Activated T-helper 1 cell treated with anti-CD3 and anti-CD28 coated beads, Interleukin-12 subunit alpha, Interleukin-12 subunit beta, Interleukin-2, Interleukin-4 antibody, amounts not matched to agents 30 ng/mL and 10 ng/mL and 1 ng/mL, durations not matched to agents 14 hours and 24 hours and 36 hours (primary cell): ENCODE measurements at regions not wholly inside any gene's neighbourhood (a gene's known extent, or its start where the extent isn't known, plus 50 kb on each side); places are given as distances from the start of the nearest gene placed in this dataset.
"Not testable (repeated sequence)": the region's sequence is repeated elsewhere in the genome, so short reads cannot be mapped to it uniquely, and the experiment has no call there.

Experiments
- DNase-seq: peaks from one replicate; pipeline ENCODE4 v3.0.0; 2021; ENCODE audit warnings: low spot score
- H3K27ac Mint-ChIP-seq: one replicate; pipeline ENCODE4 v1.8.0; 2021; ENCODE audit warnings: mild to moderate bottlenecking, mixed read lengths
- H3K27me3 Mint-ChIP-seq: one replicate; pipeline ENCODE4 v1.8.0; 2022; ENCODE audit warnings: mild to moderate bottlenecking, moderate library complexity, mixed read lengths; ENCODE audit not compliant: insufficient read depth
- H3K36me3 Mint-ChIP-seq: one replicate; pipeline ENCODE4 v1.8.0; 2021; ENCODE audit warnings: low read depth, mixed read lengths
- H3K4me1 Mint-ChIP-seq: one replicate; pipeline ENCODE4 v1.8.0; 2021; ENCODE audit warnings: low read depth, mixed read lengths
- H3K4me3 Mint-ChIP-seq: one replicate; pipeline ENCODE4 v1.8.0; 2021; ENCODE audit warnings: mild to moderate bottlenecking, moderate library complexity, mixed read lengths
- H3K9me3 Mint-ChIP-seq: one replicate; pipeline ENCODE4 v1.8.0; 2021; ENCODE audit warnings: mixed read lengths
- intact Hi-C: fragments of 100-400 bp; cut with micrococcal nuclease; formaldehyde crosslinking; loops from one replicate; pipeline ENCODE4 v1.15.1; 2024

DNA sequence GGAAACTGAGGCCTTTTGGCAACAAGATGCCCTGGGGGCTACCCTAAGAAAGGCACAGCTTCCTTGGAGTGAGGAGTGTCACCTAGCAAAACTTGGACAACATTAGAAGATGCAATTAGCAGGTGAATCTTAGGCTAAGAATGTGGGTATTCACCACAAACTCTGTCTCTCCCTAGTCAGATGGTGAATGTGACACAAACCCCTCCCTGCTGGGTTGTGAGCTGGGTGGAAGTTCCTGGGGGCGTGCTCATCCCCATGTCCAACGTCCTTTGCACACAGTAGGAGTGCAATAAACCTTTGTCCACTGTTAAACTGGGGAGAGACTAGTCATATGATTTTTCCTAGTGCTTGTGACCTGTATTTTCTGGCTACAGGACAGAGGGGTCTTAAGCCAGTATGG, 67.1 kb upstream of the SH3GL3 start:
- H3K27ac Mint-ChIP-seq: no peak overlapping the region
- intact Hi-C loops: loop anchor here (1.0 kb wide), 1 partner anchor 132 kb away; no protein-coding TSS in a partner anchor
- H3K9me3 Mint-ChIP-seq: no peaks in the 10 kb centered on the region
- peaks cover 29% of the 10 kb centered on the region for H3K27me3 Mint-ChIP-seq
- H3K36me3 Mint-ChIP-seq: no peaks in the 10 kb centered on the region
- H3K4me3 Mint-ChIP-seq: no peak overlapping the region
- peaks cover 8% of the 10 kb centered on the region for H3K4me1 Mint-ChIP-seq
- no peak for DNase-seq

DNA sequence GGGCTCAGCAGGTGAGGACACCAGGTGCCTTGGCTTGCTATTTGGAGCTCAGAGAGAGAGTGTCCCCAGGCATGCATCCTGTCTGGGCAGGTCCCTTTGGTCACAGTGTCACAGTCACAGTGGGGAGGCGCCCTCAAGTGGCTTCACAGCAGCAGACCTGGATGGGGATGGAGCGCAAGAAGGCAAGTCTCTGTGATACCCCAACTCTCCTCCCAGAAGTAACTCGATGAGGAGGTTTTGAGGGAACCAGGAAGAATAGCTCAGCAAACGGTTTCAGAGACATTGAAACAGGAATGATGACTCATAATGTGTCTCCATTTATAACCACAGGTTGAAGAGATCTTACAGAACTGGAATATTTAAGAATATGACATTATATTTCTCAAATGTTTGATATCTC, 66.5 kb upstream of the SH3GL3 start:
- Mint-ChIP-seq H3K27me3 (peaks cover 29% of the 10 kb centered on the region), H3K9me3 (no peaks in the 10 kb centered on the region), H3K4me3 (no peak overlapping the region), H3K27ac (no peak overlapping the region), H3K36me3 (no peaks in the 10 kb centered on the region), H3K4me1 (peaks cover 8% of the 10 kb centered on the region)
- peak; percentile 19 for DNase-seq
- intact Hi-C loops: loop anchor here (1.0 kb wide), 1 partner anchor 132 kb away; no protein-coding TSS in a partner anchor

DNA sequence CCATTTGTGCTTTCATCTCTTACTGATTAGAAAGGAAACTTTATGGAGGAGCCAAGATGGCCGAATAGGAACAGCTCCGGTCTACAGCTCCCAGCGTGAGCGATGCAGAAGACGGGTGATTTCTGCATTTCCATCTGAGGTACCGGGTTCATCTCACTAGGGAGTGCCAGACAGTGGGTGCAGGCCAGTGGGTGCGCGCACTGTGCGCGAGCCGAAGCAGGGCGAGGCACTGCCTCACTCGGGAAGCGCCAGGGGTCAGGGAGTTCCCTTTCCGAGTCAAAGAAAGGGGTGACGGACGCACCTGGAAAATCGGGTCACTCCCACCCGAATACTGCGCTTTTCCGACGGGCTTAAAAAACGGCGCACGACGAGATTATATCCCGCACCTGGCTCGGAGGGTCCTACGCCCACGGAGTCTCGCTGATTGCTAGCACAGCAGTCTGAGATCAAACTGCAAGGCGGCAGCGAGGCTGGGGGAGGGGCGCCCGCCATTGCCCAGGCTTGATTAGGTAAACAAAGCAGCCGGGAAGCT, 63.5 kb upstream of the SH3GL3 start:
- intact Hi-C loops, H3K9me3 Mint-ChIP-seq, DNase-seq, H3K4me1 Mint-ChIP-seq, H3K36me3 Mint-ChIP-seq, H3K4me3 Mint-ChIP-seq, H3K27ac Mint-ChIP-seq: not testable (repeated sequence)
- H3K27me3 Mint-ChIP-seq: peaks cover 12% of the 10 kb centered on the region

DNA sequence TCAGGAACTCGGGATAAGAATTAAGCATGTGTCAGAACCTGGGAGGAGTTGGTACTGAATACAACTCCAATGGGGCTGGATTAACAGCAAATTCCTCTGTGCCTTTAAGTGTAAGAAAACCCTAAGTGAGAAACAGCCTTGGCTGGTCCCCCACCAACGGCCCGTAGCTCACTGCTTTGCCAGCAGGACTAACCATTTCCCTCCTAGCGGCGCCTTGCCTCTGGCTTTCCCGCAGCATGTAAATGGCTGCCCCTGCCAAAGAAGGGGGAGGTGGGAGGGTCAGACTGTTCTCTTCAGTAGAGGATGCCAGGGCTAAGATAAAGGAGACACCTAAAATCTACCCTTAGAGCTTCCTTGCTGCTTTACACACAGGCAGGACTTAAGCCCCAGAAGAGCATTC, 51.0 kb upstream of the SH3GL3 start:
- Mint-ChIP-seq H3K36me3 (no peaks in the 10 kb centered on the region), H3K27me3 (peaks cover 7% of the 10 kb centered on the region), H3K27ac (no peak overlapping the region), H3K4me1 (no peaks in the 10 kb centered on the region), H3K9me3 (no peaks in the 10 kb centered on the region), H3K4me3 (no peak overlapping the region)
- intact Hi-C loops: no loop called here
- no peak for DNase-seq
